NCI-H345 (cell line): ENCODE measurements at regions not wholly inside any gene's neighbourhood (a gene's known extent, or its start where the extent isn't known, plus 50 kb on each side); places are given as distances from the start of the nearest gene placed in this dataset.
"Not testable (repeated sequence)": the region's sequence is repeated elsewhere in the genome, so short reads cannot be mapped to it uniquely, and the experiment has no call there.

Experiments used
- DNase-seq: peaks from one replicate; lab custom pipeline; 2025; lab: John Stamatoyannopoulos, UW

DNA sequence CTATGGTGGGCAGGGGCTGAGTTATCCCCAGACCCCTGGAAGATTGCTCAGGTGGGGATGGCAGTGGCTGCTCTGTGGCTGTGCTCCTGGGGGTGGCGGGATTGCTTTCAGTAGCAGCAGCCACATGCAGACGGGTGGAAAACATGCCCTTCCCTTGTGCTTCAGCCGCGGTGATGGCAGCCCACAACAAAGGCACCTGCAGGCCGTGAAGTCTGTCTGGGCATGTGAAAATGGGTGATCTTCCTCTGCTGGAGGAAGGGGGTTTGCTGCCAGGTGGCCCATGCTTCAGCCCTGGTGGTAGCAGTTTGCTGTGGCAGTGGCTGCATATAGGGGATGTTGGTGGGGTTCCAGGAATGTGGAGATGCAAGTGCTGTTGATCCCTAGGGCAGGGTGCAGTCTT, 326.2 kb upstream of the RGS6 start:
- no peak for DNase-seq

GRCh38 chr14:71606575-71606974, 325.7 kb upstream of the RGS6 start:
- DNase-seq: no peak

DNA sequence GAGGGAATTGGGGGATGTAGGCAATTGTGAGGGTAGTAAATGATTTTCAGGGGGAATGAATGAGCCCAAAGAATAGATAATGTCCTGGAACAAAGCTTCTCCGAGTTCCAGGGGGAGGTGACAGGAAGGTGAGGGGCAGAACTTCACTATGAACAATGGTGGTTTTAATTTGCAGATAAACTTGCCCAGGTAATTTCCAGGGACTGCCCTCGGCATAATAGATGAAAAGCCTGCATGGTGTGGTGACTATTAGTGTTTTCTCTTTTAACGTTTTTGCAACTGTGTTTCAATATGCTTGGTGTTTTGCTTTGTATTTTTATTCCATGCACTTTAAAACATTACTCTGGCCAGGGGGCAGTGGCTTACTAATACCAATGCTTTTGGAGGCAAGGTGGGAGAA, 325.2 kb upstream of the RGS6 start:
- no peak for DNase-seq

GRCh38 chr14:71610149-71610548, 322.1 kb upstream of the RGS6 start:
- DNase-seq: no peak

DNA sequence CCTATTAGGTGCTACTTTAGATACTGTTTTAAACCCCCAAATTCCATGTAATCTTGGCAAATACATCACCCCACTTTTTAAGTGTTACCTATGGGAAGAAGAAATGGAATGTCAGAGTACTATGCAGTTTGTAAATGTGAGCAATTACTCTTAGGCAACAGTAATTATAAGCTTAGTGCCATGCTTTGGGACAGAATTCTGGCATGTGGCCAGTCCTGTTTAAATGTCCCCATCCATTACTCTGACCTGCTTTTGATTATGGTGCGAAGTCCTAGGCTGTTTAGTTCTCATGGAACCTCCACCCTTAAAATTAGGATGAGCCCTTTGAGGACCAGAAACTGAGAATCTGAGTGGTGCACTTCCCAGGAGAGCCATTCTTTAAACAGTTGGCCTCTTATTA, 321.4 kb upstream of the RGS6 start:
- no peak for DNase-seq

GRCh38 chr14:71613168-71613567, 319.1 kb upstream of the RGS6 start:
- DNase-seq: no peak

GRCh38 chr14:71616013-71616412, 316.2 kb upstream of the RGS6 start:
- DNase-seq: no peak

DNA sequence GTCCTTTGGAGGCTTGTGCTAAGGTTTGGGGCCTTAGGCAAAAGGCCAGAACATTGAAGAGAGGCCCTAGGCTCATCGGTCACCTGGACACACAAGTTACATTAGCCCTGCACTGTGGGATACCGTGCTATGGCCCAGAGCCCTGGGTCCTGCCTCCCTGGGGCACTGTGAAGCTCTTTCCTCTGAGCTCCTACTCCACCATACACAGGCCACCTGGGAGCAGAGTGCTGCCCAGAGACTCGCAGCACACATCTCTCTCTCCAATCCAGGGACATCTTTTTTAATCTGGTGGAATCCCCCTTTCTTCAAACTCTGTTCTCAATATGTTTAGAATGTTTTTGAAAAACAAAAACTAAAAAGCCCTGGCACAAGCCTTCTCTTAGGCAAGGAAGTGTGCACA, 314.2 kb upstream of the RGS6 start:
- no peak for DNase-seq

GRCh38 chr14:71618716-71619115, 313.5 kb upstream of the RGS6 start:
- no peak for DNase-seq

GRCh38 chr14:71619472-71619871, 312.8 kb upstream of the RGS6 start:
- no peak for DNase-seq

GRCh38 chr14:71620401-71620800, 311.8 kb upstream of the RGS6 start:
- DNase-seq: no peak

DNA sequence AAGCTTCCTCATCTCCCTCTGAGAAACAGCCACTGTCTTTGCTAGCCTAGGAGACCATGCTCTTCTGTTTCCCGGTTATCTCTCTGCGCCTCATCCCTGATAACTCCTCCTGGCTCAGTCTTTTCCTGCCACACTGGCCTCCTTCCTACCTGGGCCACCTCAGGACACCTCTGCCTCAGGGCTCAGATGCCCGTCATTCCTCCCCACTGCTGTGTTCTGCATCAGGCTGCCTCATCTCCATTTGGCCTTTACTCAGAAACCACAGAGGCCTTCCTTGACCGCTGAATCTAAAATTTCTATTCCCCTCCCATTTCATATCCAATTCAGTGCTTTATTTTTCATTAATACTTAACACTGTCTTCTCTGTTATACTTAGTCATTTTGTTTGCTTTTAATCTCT, 311.0 kb upstream of the RGS6 start:
- no peak for DNase-seq

- DNase-seq: no peak
Observed at GRCh38 chr14:71621980-71622605, 310.1 kb upstream of the RGS6 start.

GRCh38 chr14:71623939-71624338, 308.3 kb upstream of the RGS6 start:
- no peak for DNase-seq

- no peak for DNase-seq
Observed at GRCh38 chr14:71625175-71625574, 307.1 kb upstream of the RGS6 start.

GRCh38 chr14:71625891-71626701, 306.1 kb upstream of the RGS6 start:
- DNase-seq: no peak

DNA sequence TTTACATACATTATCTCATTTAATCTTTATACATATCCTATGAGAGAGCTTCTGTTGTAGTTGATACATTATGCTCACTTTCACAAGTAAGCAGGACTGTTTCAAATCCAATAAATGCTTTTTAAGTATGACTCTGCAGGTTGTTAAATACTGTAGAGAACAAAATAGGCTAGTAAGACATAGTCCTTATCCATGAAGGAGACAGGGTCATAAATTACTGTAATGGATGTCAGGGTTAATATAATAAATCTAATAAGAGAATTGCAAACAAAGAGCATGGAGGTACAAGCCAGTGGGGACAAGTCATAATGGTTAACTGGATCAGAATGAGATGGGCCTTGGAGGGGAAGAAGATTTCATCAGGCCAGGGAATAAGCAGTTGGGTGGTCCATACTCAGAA, 303.8 kb upstream of the RGS6 start:
- no peak for DNase-seq

DNA sequence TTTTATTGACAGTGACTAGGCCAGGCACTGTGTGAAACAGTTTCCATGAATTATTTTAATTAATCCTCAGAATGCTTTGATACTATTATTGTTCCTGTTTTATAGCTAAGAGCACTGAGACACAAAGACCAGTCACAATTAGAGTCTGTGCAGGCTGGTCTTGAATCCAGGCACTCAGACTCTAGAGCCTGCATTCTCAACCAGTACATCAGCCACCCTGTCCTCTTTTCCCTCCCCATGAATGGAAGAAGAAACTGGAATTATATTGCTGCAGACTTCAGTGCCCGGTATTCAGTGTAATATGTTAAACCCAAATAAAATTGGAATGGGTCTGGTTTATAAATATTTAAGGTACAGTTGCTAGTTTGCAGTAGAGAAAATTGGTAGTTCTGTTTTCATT, 303.0 kb upstream of the RGS6 start:
- no peak for DNase-seq

DNA sequence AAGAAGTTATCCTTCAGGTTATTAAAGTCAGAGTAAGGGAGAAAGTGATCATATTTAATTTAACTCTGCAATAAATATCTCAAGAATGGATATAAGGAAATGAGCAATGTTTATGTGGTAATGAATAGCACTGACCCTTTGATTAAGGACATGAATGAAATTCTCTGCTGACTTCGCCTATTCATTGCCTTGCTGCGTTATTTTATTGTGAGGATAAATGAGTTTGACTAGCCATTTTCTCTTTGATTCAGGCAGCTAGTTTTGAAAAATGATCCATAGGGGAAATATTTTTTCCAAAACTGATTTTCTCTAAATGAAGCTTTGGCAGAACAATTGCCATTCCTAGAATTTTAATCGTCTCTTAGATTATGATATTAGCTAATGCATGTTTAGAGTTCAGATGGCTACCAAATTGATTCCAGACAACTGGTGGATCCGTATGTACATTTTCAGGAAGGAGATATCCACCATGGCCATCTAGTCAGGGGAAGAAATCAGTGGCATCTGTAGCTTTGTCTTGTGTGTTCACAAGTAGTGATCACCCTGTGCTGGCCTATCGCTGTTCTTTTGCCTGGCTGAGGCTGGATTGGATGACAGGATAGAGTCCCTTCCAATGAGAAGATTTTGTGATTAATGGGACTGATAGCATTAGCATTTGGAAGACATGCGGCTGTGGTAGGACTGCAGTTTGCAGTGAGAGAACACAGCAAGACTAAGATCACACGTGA, 302.3 kb upstream of the RGS6 start:
- no peak for DNase-seq

DNA sequence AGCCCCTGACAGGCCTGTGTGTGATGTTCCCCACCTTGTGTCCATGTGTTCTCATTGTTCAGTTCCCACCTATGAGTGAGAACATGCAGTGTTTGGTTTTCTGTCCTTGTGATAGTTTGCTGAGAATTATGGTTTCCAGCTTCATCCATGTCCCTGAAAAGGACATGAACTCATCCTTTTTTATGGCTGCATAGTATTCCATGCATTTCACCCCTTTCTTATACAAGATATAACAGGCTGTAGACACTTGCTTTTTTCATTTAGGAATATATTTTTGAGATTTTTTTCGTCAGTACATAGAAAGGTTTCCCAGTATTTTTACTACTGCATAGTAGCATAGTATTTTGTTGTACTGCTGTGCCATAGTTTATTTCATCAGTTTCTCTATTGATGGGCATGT, 301.2 kb upstream of the RGS6 start:
- not testable (repeated sequence) for DNase-seq

GRCh38 chr14:71632440-71632946, 299.7 kb upstream of the RGS6 start:
- no peak for DNase-seq

DNA sequence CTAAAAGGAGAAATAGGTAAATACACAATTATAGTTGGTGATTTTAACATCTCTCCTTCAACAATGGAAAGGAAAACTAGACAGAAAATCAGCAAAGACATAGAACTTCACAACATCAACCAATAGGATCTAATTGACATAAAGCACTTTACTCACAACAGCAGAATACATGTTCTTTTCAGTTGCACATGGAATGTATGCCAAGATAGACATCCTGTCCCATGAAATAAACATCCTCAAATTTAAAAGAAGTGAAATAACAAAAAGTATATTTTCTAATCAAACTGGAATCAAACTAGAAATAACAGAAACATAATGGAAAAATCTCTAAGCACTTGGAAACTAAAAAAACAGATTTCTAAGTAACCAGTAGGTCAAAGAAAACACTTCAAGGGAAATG, 296.2 kb upstream of the RGS6 start:
- no peak for DNase-seq
